Panc1 (cell line): ENCODE measurements at regions not wholly inside any gene's neighbourhood (a gene's known extent, or its start where the extent isn't known, plus 50 kb on each side); places are given as distances from the start of the nearest gene placed in this dataset.

ENCODE experiments used
- ATAC-seq: fragments of 200-7000 bp; cut with Tn5 transposase; 2 replicates; pipeline ENCODE4 v1.9.1; 2020; ENCODE audit warnings: mild to moderate bottlenecking, moderate library complexity
- BruUV-seq: library from RNA; stranded (reverse); fragments of 400-500 nt; replicated peaks from 2 replicates; lab custom pipeline; 2021; lab: Mats Ljungman, UMichigan
- CTCF ChIA-PET: fragments of 300-600 bp; sonication (Branson Sonifier 250); formaldehyde crosslinking; loops from one replicate; lab custom pipeline; 2022; ENCODE audit warnings: antibody characterized with exemption; lab: Charles Lee
- POLR2A ChIA-PET: fragments of 300-600 bp; sonication (Branson Sonifier 250); formaldehyde crosslinking; loops from one replicate; lab custom pipeline; 2022; ENCODE audit warnings: antibody characterized with exemption; lab: Charles Lee
- DNase-seq: peaks from one replicate; pipeline ENCODE4 v3.0.0-alpha.2; 2010; ENCODE audit warnings: low read depth, low spot score
- H3K27ac ChIP-seq: 2 replicates; pipeline ENCODE4 v1.5.1; 2011; ENCODE audit warnings: mild to moderate bottlenecking, low read length, inconsistent platforms
- H3K27me3 ChIP-seq: fragments of 200-500 bp; sonication (Bioruptor generic); 2 replicates; pipeline ENCODE4 v1.6.0; 2014; ENCODE audit warnings: low read length, inconsistent platforms; ENCODE audit not compliant: control insufficient read depth, insufficient read depth
- H3K36me3 ChIP-seq: fragments of 200-500 bp; sonication (Bioruptor generic); 2 replicates; pipeline ENCODE4 v1.5.1; 2014; ENCODE audit warnings: inconsistent platforms, mild to moderate bottlenecking, low read length, moderate library complexity; ENCODE audit not compliant: control insufficient read depth, insufficient read depth
- H3K4me1 ChIP-seq: 2 replicates; pipeline ENCODE4 v1.5.1; 2011; ENCODE audit warnings: inconsistent platforms, mild to moderate bottlenecking, low read length, moderate library complexity; ENCODE audit not compliant: control insufficient read depth, insufficient read depth
- H3K4me3 ChIP-seq, 2 experiments: 2 replicates each; pipeline ENCODE4 v1.5.1; 2011 to 2012; ENCODE audit warnings: low read depth in 2 of 2, low read length in 2 of 2, mild to moderate bottlenecking in 2 of 2, inconsistent platforms in 1 of 2, moderate library complexity in 1 of 2
- H3K9me3 ChIP-seq: fragments of 200-500 bp; sonication (Bioruptor generic); 2 replicates; pipeline ENCODE4 v1.5.1; 2014; ENCODE audit warnings: low read depth, mild to moderate bottlenecking, inconsistent platforms, low read length, moderate library complexity; ENCODE audit not compliant: control insufficient read depth, insufficient read depth
- POLR2AphosphoS5 ChIP-seq: IDR thresholded peaks from 2 replicates; pipeline ENCODE4 v1.6.1; 2012; ENCODE audit warnings: mild to moderate bottlenecking, low read depth, low read length, moderate library complexity
- SIN3A ChIP-seq: IDR thresholded peaks from 2 replicates; pipeline ENCODE4 v1.6.1; 2012; ENCODE audit warnings: low read depth, mild to moderate bottlenecking, low read length, moderate library complexity, borderline replicate concordance; ENCODE audit not compliant: insufficient read depth
- TCF7L2 ChIP-seq: IDR thresholded peaks from 2 replicates; pipeline ENCODE4 v1.6.1; 2011; ENCODE audit warnings: mild to moderate bottlenecking, low read depth, low read length, inconsistent platforms
- in situ Hi-C: cut with HindIII; loops from 2 replicates; pipeline ENCODE4 v1.10.0; 2016; ENCODE audit warnings: low sequenced_read_pairs, low pct_unique_long_range_greater_than_20kb
- intact Hi-C: fragments of 100-400 bp; cut with micrococcal nuclease; formaldehyde crosslinking; loops from one replicate; pipeline ENCODE4 v1.10.0; 2022; ENCODE audit not compliant: unreplicated experiment
- TF ChIP-seq, protein P1 (sequence below): fragments of 450-650 bp; IDR thresholded peaks from 2 replicates; pipeline ENCODE4 v1.5.1; 2017; ENCODE audit warnings: mild to moderate bottlenecking
- TF ChIP-seq, protein P2 (sequence below), 2 experiments: IDR thresholded peaks; 2 replicates each; pipeline ENCODE4 v1.6.1; 2011 to 2012; ENCODE audit warnings: low read depth in 2 of 2, control low read depth in 1 of 2, low read length in 1 of 2, mild to moderate bottlenecking in 1 of 2, moderate library complexity in 1 of 2; ENCODE audit not compliant: insufficient read depth in 1 of 2

DNA sequence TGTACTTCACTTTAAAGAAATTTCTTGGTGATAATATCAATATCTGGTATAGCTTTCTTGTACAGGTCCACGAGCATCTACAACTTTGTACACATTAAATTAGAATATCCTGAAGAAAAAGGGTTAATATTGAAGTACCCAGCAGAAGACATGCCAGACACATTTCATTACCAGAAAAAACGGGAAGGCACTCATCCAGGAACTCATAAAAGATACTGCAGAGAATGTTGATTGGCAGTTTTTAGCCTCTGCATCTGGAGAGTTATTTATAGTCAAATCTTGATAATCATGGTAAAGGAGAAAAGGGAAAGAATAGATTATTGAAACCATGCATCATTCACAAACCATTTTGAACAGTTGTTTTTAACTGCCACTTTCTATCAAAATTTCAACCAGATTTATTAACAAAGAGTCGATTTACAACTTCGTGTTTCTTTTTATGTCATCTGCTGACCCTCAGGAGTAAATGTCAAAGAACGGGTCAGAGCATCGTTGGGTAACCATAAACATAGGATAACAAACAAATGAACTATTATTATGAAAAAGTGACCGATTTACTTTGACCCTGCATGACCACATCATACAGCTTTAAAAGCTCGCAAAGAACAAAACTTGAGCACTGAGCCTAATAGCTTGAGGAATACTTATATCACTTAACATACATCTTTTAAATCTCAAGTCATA, 229.2 kb upstream of the SGK1 start:
- Histone ChIP-seq H3K4me3 (no peak overlapping the region), H3K27ac (no peak overlapping the region), H3K4me1 (no peaks in the 10 kb centered on the region), H3K27me3 (no peaks in the 10 kb centered on the region), H3K36me3 (no peaks in the 10 kb centered on the region), H3K9me3 (no peaks in the 10 kb centered on the region)
- DNase-seq, result no peak
- intact Hi-C loops (no loop called here), in situ Hi-C loops (no loop called here)
- ATAC-seq, result no peak
- TF ChIP-seq, protein P1, sequence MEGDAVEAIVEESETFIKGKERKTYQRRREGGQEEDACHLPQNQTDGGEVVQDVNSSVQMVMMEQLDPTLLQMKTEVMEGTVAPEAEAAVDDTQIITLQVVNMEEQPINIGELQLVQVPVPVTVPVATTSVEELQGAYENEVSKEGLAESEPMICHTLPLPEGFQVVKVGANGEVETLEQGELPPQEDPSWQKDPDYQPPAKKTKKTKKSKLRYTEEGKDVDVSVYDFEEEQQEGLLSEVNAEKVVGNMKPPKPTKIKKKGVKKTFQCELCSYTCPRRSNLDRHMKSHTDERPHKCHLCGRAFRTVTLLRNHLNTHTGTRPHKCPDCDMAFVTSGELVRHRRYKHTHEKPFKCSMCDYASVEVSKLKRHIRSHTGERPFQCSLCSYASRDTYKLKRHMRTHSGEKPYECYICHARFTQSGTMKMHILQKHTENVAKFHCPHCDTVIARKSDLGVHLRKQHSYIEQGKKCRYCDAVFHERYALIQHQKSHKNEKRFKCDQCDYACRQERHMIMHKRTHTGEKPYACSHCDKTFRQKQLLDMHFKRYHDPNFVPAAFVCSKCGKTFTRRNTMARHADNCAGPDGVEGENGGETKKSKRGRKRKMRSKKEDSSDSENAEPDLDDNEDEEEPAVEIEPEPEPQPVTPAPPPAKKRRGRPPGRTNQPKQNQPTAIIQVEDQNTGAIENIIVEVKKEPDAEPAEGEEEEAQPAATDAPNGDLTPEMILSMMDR, result no peak
- TF ChIP-seq POLR2AphosphoS5, result no peak
- no TSS peak for BruUV-seq
- CTCF ChIA-PET, result no interaction called here
- POLR2A ChIA-PET, result no interaction called here

DNA sequence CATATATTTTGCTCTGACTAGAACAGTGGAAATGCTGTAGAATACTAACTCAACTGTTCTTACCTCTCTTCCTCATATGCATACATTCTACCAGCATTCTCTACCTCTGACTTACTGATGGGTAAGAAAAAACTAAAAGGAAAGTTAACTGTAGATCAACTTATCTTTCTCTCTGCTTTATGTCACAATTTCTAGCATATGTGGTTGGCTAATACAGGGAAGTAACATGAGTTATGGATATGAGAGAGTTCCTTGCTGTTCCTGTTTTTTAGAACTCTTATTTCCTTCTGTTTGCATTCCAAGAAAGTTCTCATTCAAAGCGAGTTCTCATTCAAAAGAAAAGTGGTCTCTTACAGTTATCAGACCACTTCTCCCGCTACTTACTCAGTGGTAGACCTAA, 226.8 kb upstream of the SGK1 start:
- in situ Hi-C loops (no loop called here), intact Hi-C loops (no loop called here)
- BruUV-seq, result no TSS peak
- no peak for ATAC-seq
- H3K4me3 ChIP-seq, result no peak overlapping the region
- ChIA-PET CTCF (no interaction called here), POLR2A (no interaction called here)
- no peaks in the 10 kb centered on the region for H3K27me3 ChIP-seq
- no peaks in the 10 kb centered on the region for H3K36me3 ChIP-seq
- H3K27ac ChIP-seq, result no peak overlapping the region
- no peaks in the 10 kb centered on the region for H3K9me3 ChIP-seq
- TF ChIP-seq, protein P2, sequence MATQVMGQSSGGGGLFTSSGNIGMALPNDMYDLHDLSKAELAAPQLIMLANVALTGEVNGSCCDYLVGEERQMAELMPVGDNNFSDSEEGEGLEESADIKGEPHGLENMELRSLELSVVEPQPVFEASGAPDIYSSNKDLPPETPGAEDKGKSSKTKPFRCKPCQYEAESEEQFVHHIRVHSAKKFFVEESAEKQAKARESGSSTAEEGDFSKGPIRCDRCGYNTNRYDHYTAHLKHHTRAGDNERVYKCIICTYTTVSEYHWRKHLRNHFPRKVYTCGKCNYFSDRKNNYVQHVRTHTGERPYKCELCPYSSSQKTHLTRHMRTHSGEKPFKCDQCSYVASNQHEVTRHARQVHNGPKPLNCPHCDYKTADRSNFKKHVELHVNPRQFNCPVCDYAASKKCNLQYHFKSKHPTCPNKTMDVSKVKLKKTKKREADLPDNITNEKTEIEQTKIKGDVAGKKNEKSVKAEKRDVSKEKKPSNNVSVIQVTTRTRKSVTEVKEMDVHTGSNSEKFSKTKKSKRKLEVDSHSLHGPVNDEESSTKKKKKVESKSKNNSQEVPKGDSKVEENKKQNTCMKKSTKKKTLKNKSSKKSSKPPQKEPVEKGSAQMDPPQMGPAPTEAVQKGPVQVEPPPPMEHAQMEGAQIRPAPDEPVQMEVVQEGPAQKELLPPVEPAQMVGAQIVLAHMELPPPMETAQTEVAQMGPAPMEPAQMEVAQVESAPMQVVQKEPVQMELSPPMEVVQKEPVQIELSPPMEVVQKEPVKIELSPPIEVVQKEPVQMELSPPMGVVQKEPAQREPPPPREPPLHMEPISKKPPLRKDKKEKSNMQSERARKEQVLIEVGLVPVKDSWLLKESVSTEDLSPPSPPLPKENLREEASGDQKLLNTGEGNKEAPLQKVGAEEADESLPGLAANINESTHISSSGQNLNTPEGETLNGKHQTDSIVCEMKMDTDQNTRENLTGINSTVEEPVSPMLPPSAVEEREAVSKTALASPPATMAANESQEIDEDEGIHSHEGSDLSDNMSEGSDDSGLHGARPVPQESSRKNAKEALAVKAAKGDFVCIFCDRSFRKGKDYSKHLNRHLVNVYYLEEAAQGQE (IDR thresholded peaks at IDR 0.05; ENCODE audit: insufficient read depth in 1 of 2, low read depth in 2 of 2, low read length in 1 of 2), result no peak
- TF ChIP-seq TCF7L2, result no peak
- TF ChIP-seq SIN3A, result no peak
- TF ChIP-seq, protein P1, result no peak
- TF ChIP-seq POLR2AphosphoS5, result no peak
- H3K4me1 ChIP-seq, result no peaks in the 10 kb centered on the region
- no peak for DNase-seq
